ENCODE measurements at regions not wholly inside any gene's neighbourhood (a gene's known extent, or its start where the extent isn't known, plus 50 kb on each side); places are given as distances from the start of the nearest gene placed in this dataset.

- CTCF ChIA-PET: interaction anchor here (1.0 kb wide), 1 partner anchor 27 kb away, joined by 3 read pairs; no protein-coding TSS in a partner anchor
- Histone ChIP-seq H3K27ac (ENCODE audit: low read depth in 2 of 2, low read length in 1 of 2) (no peak overlapping the region; a peak in 1 of 4 replicates), H3K9me2 (no peaks in the 10 kb centered on the region), H2AFZ (ENCODE audit: low read depth) (no peak overlapping the region), H3K36me3 (replicated peaks in 1 of 2; ENCODE audit: control insufficient read depth in 1 of 2, insufficient read depth in 2 of 2, low read length in 1 of 2) (no peaks in the 10 kb centered on the region), H4K20me1 (ENCODE audit: insufficient read depth) (no peaks in the 10 kb centered on the region), H3K4me1 (ENCODE audit: control insufficient read depth in 1 of 2, insufficient read depth in 2 of 2, low read depth in 1 of 2, low read length in 1 of 2) (no peaks in the 10 kb centered on the region), H3K27me3 (ENCODE audit: insufficient read depth) (no peaks in the 10 kb centered on the region), H3K9me3 (no peaks in the 10 kb centered on the region), H3K9ac (no peak overlapping the region), H3F3A (replicated peaks; ENCODE audit: insufficient read depth) (no peaks in the 10 kb centered on the region), H3K79me2 (ENCODE audit: insufficient read depth) (no peaks in the 10 kb centered on the region), H3K4me3 (ENCODE audit: low read depth in 2 of 2, low read length in 1 of 2) (no peak overlapping the region), H3K4me2 (no peak overlapping the region)
- POLR2A ChIA-PET: no interaction called here
- TF ChIP-seq RCOR1 (IDR thresholded peaks at IDR 0.05; ENCODE audit: low read length): no peak
- no peak for TF ChIP-seq RFX5 (IDR thresholded peaks at IDR 0.05; ENCODE audit: low read length)
- no peak for TF ChIP-seq SMC3 (IDR thresholded peaks at IDR 0.05; ENCODE audit: low read depth, low read length)
- TF ChIP-seq JUND (IDR thresholded peaks at IDR 0.05): no peak
- no peak for TF ChIP-seq GABPA (IDR thresholded peaks at IDR 0.05; ENCODE audit: low read depth)
- no peak for TF ChIP-seq ELF1 (IDR thresholded peaks at IDR 0.05)
- no peak for TF ChIP-seq MXI1 (IDR thresholded peaks at IDR 0.05; ENCODE audit: low read depth, low read length)
- TF ChIP-seq FOXJ3 (CRISPR knock-in tag; IDR thresholded peaks at IDR 0.05): no peak
- no peak for DNase-seq
Observed at GRCh38 chr16:59635674-59636073, 901.6 kb upstream of the GOT2 start.

GRCh38 chr16:59634951-59635350 lies 900.8 kb upstream of the GOT2 start:
- Histone ChIP-seq H2AFZ (ENCODE audit: low read depth) (no peak overlapping the region), H3K9ac (no peak overlapping the region), H3F3A (replicated peaks; ENCODE audit: insufficient read depth) (no peaks in the 10 kb centered on the region), H4K20me1 (ENCODE audit: insufficient read depth) (no peaks in the 10 kb centered on the region), H3K4me3 (ENCODE audit: low read depth in 2 of 2, low read length in 1 of 2) (no peak overlapping the region), H3K9me2 (no peaks in the 10 kb centered on the region), H3K27me3 (ENCODE audit: insufficient read depth) (no peaks in the 10 kb centered on the region), H3K27ac (ENCODE audit: low read depth in 2 of 2, low read length in 1 of 2) (no peak overlapping the region), H3K9me3 (no peaks in the 10 kb centered on the region), H3K4me1 (ENCODE audit: control insufficient read depth in 1 of 2, insufficient read depth in 2 of 2, low read depth in 1 of 2, low read length in 1 of 2) (no peaks in the 10 kb centered on the region), H3K79me2 (ENCODE audit: insufficient read depth) (no peaks in the 10 kb centered on the region), H3K4me2 (no peak overlapping the region), H3K36me3 (replicated peaks in 1 of 2; ENCODE audit: control insufficient read depth in 1 of 2, insufficient read depth in 2 of 2, low read length in 1 of 2) (no peaks in the 10 kb centered on the region)
- no peak for TF ChIP-seq JUND (IDR thresholded peaks at IDR 0.05)
- WGBS (ENCODE audit: low lambda C conversion rate): 10% methylated on average over 1 of the region's 1 CpG
- ChIA-PET CTCF (interaction anchor here (1.0 kb wide), 1 partner anchor 26 kb away, joined by 3 read pairs; no protein-coding TSS in a partner anchor), POLR2A (no interaction called here)
- DNase-seq: no peak

DNA sequence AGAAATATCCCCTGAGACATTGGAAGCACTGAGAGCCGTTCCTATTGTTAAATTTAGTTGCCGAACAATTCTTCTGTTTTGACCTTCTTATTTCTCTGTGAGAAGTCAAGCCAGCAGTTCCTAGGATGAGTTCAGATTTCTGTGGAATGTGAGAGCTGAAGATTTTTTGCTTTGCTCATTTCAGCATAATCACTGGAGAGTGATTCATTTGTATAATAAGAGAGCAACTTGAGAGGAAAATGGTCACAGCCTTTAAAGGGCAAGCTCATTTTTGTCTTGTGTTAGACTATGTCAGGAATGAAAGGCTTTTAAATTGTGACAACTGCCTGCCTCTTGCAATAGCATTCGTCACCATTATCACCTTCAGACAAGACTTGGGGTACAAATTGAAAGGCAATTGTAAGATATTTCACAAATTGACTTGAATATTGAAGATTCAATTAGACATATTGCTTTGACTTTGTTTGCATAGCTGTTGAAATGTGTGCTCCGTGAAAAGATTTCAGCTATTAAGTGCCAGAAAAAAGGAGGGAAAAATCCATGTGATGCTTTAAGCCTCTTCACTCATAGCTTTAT lies 900.0 kb upstream of the GOT2 start:
- no peak overlapping the region for H3K4me3 ChIP-seq (ENCODE audit: low read depth in 2 of 2, low read length in 1 of 2)
- H4K20me1 ChIP-seq (ENCODE audit: insufficient read depth): no peaks in the 10 kb centered on the region
- H3K4me1 ChIP-seq (ENCODE audit: control insufficient read depth in 1 of 2, insufficient read depth in 2 of 2, low read depth in 1 of 2, low read length in 1 of 2): no peaks in the 10 kb centered on the region
- no peaks in the 10 kb centered on the region for H3F3A ChIP-seq (replicated peaks; ENCODE audit: insufficient read depth)
- no peaks in the 10 kb centered on the region for H3K9me2 ChIP-seq
- CTCF ChIA-PET: interaction anchor here (0.6 kb wide), 1 partner anchor 26 kb away, joined by 3 read pairs; no protein-coding TSS in a partner anchor
- no peak overlapping the region for H2AFZ ChIP-seq (ENCODE audit: low read depth)
- POLR2A ChIA-PET: no interaction called here
- H3K4me2 ChIP-seq: no peak overlapping the region
- no peaks in the 10 kb centered on the region for H3K27me3 ChIP-seq (ENCODE audit: insufficient read depth)
- H3K9me3 ChIP-seq: no peaks in the 10 kb centered on the region
- no peaks in the 10 kb centered on the region for H3K79me2 ChIP-seq (ENCODE audit: insufficient read depth)
- no peak for DNase-seq
- H3K9ac ChIP-seq: no peak overlapping the region
- 22% methylated on average over 4 of the region's 4 CpGs for WGBS (ENCODE audit: low lambda C conversion rate)
- H3K27ac ChIP-seq (ENCODE audit: low read depth in 2 of 2, low read length in 1 of 2): no peak overlapping the region
- TF ChIP-seq, protein P1, sequence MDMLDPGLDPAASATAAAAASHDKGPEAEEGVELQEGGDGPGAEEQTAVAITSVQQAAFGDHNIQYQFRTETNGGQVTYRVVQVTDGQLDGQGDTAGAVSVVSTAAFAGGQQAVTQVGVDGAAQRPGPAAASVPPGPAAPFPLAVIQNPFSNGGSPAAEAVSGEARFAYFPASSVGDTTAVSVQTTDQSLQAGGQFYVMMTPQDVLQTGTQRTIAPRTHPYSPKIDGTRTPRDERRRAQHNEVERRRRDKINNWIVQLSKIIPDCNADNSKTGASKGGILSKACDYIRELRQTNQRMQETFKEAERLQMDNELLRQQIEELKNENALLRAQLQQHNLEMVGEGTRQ (IDR thresholded peaks at IDR 0.05; ENCODE audit: borderline replicate concordance, low read depth, low read length): no peak
- TF ChIP-seq FOXM1 (IDR thresholded peaks at IDR 0.05; ENCODE audit: low read depth) (no peak), EP300 (IDR thresholded peaks at IDR 0.05; ENCODE audit: borderline replicate concordance in 1 of 2, low read depth in 1 of 2, low read length in 1 of 2) (no peak), YY1 (IDR thresholded peaks at IDR 0.05; ENCODE audit: low read depth) (no peak), FOSL2 (IDR thresholded peaks at IDR 0.05; ENCODE audit: borderline replicate concordance, low read depth) (no peak)
- no peaks in the 10 kb centered on the region for H3K36me3 ChIP-seq (replicated peaks in 1 of 2; ENCODE audit: control insufficient read depth in 1 of 2, insufficient read depth in 2 of 2, low read length in 1 of 2)

Data from SK-N-SH (cell line).